B cell (primary cell): ENCODE measurements at regions not wholly inside any gene's neighbourhood (a gene's known extent, or its start where the extent isn't known, plus 50 kb on each side); places are given as distances from the start of the nearest gene placed in this dataset.

ENCODE experiments used
- ATAC-seq: fragments of 200-7000 bp; cut with Tn5 transposase; one replicate; pipeline ENCODE4 v1.10.0; 2021; ENCODE audit warnings: low read depth, mild to moderate bottlenecking, moderate number of reproducible peaks, moderate library complexity
- CTCF ChIA-PET: fragments of 350-600 bp; sonication (Branson Sonifier 250); formaldehyde crosslinking; loops from one replicate; lab custom pipeline; 2021; ENCODE audit warnings: antibody characterized with exemption, inconsistent platforms; lab: Charles Lee
- POLR2A ChIA-PET: fragments of 350-600 bp; sonication (Branson Sonifier 250); formaldehyde crosslinking; loops from one replicate; lab custom pipeline; 2021; ENCODE audit warnings: antibody characterized with exemption; lab: Charles Lee
- DNase-seq: peaks from one replicate; pipeline ENCODE4 v3.0.0; 2013
- H2AFZ ChIP-seq: 2 replicates; pipeline ENCODE4 v1.6.1; 2012; ENCODE audit warnings: mild to moderate bottlenecking, low read depth, low read length; ENCODE audit not compliant: insufficient read depth, poor library complexity, severe bottlenecking
- H3K27ac ChIP-seq, 2 donors: 1 replicate in 1 of 2; 2 replicates in 1 of 2; pipeline ENCODE4 v1.5.1; 2012 to 2013; ENCODE audit warnings: low read length in 2 of 2, mild to moderate bottlenecking in 2 of 2, moderate library complexity in 1 of 2
- H3K27me3 ChIP-seq, 4 experiments: fragments of 200-600 bp in 1 of 4; sonication (generic) in 1 of 4; replicated peaks in 1 of 4; 1 replicate in 2 of 4; 2 replicates in 2 of 4; pipeline versions ENCODE4 v1.6.1 to v1.7.0; 2013 to 2016; ENCODE audit warnings: low read length in 3 of 4, mild to moderate bottlenecking in 2 of 4, mixed read lengths in 1 of 4, moderate library complexity in 1 of 4; ENCODE audit not compliant: insufficient read depth in 4 of 4, control insufficient read depth in 3 of 4; ENCODE audit errors: control extremely low read depth in 1 of 4
- H3K36me3 ChIP-seq, 2 experiments: replicated peaks in 1 of 2; 1 replicate in 1 of 2; 2 replicates in 1 of 2; pipeline versions ENCODE4 v1.6.1 to v1.7.1; 2013; ENCODE audit warnings: low read length in 1 of 2; ENCODE audit not compliant: insufficient read depth in 2 of 2, control insufficient read depth in 1 of 2; ENCODE audit errors: control extremely low read depth in 1 of 2, extremely low read depth in 1 of 2
- H3K4me1 ChIP-seq, 2 donors: fragments of 200-600 bp in 1 of 2; sonication (generic) in 1 of 2; 1 replicate in 1 of 2; 2 replicates in 1 of 2; pipeline versions ENCODE4 v1.5.1 to v1.6.1; 2013 to 2017; ENCODE audit warnings: low read length in 2 of 2; ENCODE audit not compliant: control insufficient read depth in 2 of 2, insufficient read depth in 2 of 2
- H3K4me2 ChIP-seq: replicated peaks from 2 replicates; pipeline ENCODE3; 2012; ENCODE audit warnings: mild to moderate bottlenecking, low read depth, low read length; ENCODE audit not compliant: poor library complexity, severe bottlenecking
- H3K4me3 ChIP-seq, 5 experiments: fragments of 200-600 bp in 1 of 5; sonication (generic) in 1 of 5; 1 replicate in 3 of 5; 2 replicates in 2 of 5; pipeline versions ENCODE4 v1.5.1 to v1.7.0; 2011 to 2016; ENCODE audit warnings: low read length in 4 of 5, mild to moderate bottlenecking in 4 of 5, low read depth in 2 of 5, control low read depth in 1 of 5, moderate library complexity in 1 of 5; ENCODE audit not compliant: insufficient read depth in 1 of 5; ENCODE audit errors: control extremely low read depth in 1 of 5, extremely low read depth in 1 of 5
- H3K79me2 ChIP-seq: fragments of 200-600 bp; sonication (generic); one replicate; pipeline ENCODE4 v1.6.0; 2016; ENCODE audit warnings: low read length; ENCODE audit not compliant: control insufficient read depth, insufficient read depth
- H3K9ac ChIP-seq: fragments of 200-600 bp; sonication (generic); 2 replicates; pipeline ENCODE4 v1.6.1; 2017; ENCODE audit warnings: mild to moderate bottlenecking, low read length, moderate library complexity
- H3K9me3 ChIP-seq, 3 donors: one replicate each; pipeline versions ENCODE4 v1.6.1 to v1.7.1; 2013; ENCODE audit warnings: low read length in 2 of 3; ENCODE audit not compliant: control insufficient read depth in 2 of 3, insufficient read depth in 1 of 3; ENCODE audit errors: control extremely low read depth in 1 of 3
- H4K20me1 ChIP-seq: 2 replicates; pipeline ENCODE4 v1.6.0; 2012; ENCODE audit warnings: mild to moderate bottlenecking, low read length; ENCODE audit not compliant: insufficient read depth, control insufficient read depth, poor library complexity, severe bottlenecking
- H3K27ac Mint-ChIP-seq: one replicate; pipeline ENCODE4 v1.8.0; 2021; ENCODE audit warnings: mixed read lengths
- H3K27me3 Mint-ChIP-seq: one replicate; pipeline ENCODE4 v1.8.0; 2021; ENCODE audit warnings: mixed read lengths
- H3K4me1 Mint-ChIP-seq: one replicate; pipeline ENCODE4 v1.8.0; 2021; ENCODE audit warnings: mixed read lengths
- H3K4me3 Mint-ChIP-seq: one replicate; pipeline ENCODE4 v1.8.0; 2021; ENCODE audit warnings: mixed read lengths
- H3K9me3 Mint-ChIP-seq: one replicate; pipeline ENCODE4 v1.8.0; 2022; ENCODE audit warnings: mixed read lengths; ENCODE audit not compliant: insufficient read depth
- EZH2 ChIP-seq: IDR thresholded peaks from 2 replicates; pipeline ENCODE4 v1.6.1; 2012; ENCODE audit warnings: borderline replicate concordance, low read depth, mild to moderate bottlenecking, moderate library complexity, low read length; ENCODE audit not compliant: insufficient read depth, poor library complexity, severe bottlenecking
- WGBS: methylation state at CpG from one replicate; pipeline ENCODE4 v1.1.5; 2013; ENCODE audit warnings: missing lambda C conversion rate; ENCODE audit not compliant: insufficient coverage; 5-methylcytosine and 5-hydroxymethylcytosine counted together
- intact Hi-C: fragments of 100-400 bp; cut with micrococcal nuclease; formaldehyde crosslinking; loops from one replicate; pipeline ENCODE4 v1.10.0; 2022
- TF ChIP-seq, protein P1 (sequence below): fragments of 200-600 bp; IDR thresholded peaks from one replicate; pipeline ENCODE4 v1.8.0; 2022; ENCODE audit warnings: antibody characterized with exemption, mild to moderate bottlenecking

GRCh38 chr10:8628351-8628750 is 573.9 kb downstream of the GATA3 start:
- no peak overlapping the region for H3K27ac ChIP-seq
- no peaks in the 10 kb centered on the region for H3K79me2 ChIP-seq
- no peaks in the 10 kb centered on the region for H3K27me3 Mint-ChIP-seq
- no peak overlapping the region for H3K4me3 ChIP-seq
- ATAC-seq: no peak
- intact Hi-C loops: no loop called here
- no CpG with 5 or more reads among the region's 5 CpGs for WGBS
- TF ChIP-seq, protein P1, sequence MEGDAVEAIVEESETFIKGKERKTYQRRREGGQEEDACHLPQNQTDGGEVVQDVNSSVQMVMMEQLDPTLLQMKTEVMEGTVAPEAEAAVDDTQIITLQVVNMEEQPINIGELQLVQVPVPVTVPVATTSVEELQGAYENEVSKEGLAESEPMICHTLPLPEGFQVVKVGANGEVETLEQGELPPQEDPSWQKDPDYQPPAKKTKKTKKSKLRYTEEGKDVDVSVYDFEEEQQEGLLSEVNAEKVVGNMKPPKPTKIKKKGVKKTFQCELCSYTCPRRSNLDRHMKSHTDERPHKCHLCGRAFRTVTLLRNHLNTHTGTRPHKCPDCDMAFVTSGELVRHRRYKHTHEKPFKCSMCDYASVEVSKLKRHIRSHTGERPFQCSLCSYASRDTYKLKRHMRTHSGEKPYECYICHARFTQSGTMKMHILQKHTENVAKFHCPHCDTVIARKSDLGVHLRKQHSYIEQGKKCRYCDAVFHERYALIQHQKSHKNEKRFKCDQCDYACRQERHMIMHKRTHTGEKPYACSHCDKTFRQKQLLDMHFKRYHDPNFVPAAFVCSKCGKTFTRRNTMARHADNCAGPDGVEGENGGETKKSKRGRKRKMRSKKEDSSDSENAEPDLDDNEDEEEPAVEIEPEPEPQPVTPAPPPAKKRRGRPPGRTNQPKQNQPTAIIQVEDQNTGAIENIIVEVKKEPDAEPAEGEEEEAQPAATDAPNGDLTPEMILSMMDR: no peak
- no peak for TF ChIP-seq EZH2
- no peak overlapping the region for H3K9ac ChIP-seq
- H3K4me2 ChIP-seq: no peak overlapping the region
- no peak overlapping the region for H3K27ac Mint-ChIP-seq
- H3K27me3 ChIP-seq: no peaks in the 10 kb centered on the region
- ChIA-PET POLR2A (no interaction called here), CTCF (no interaction called here)
- H2AFZ ChIP-seq: no peak overlapping the region
- peaks cover 0 to 3% (median 0%) of the 10 kb centered on the region in 3 donors for H3K9me3 ChIP-seq
- DNase-seq: no peak
- no peaks in the 10 kb centered on the region for H3K4me1 Mint-ChIP-seq
- no peaks in the 10 kb centered on the region for H4K20me1 ChIP-seq
- no peaks in the 10 kb centered on the region for H3K9me3 Mint-ChIP-seq
- no peaks in the 10 kb centered on the region for H3K4me1 ChIP-seq
- no peak overlapping the region for H3K4me3 Mint-ChIP-seq
- no peaks in the 10 kb centered on the region for H3K36me3 ChIP-seq

GRCh38 chr10:8633909-8634308 is 579.4 kb downstream of the GATA3 start:
- DNase-seq (no peak), ATAC-seq (no peak)
- H4K20me1 ChIP-seq: no peaks in the 10 kb centered on the region
- ChIA-PET CTCF (no interaction called here), POLR2A (no interaction called here)
- no peak overlapping the region for H3K27ac ChIP-seq
- H3K9ac ChIP-seq: no peak overlapping the region
- no peaks in the 10 kb centered on the region for H3K4me1 ChIP-seq
- TF ChIP-seq, protein P1: no peak
- TF ChIP-seq EZH2: no peak
- Mint-ChIP-seq H3K4me1 (no peaks in the 10 kb centered on the region), H3K9me3 (no peaks in the 10 kb centered on the region), H3K27me3 (no peaks in the 10 kb centered on the region), H3K27ac (no peak overlapping the region), H3K4me3 (no peak overlapping the region)
- no peak overlapping the region for H3K4me3 ChIP-seq
- WGBS: no CpG with 5 or more reads among the region's 1 CpG
- H3K4me2 ChIP-seq: no peak overlapping the region
- H3K27me3 ChIP-seq: no peaks in the 10 kb centered on the region
- peaks cover 0 to 5% (median 0%) of the 10 kb centered on the region in 3 donors for H3K9me3 ChIP-seq
- no peaks in the 10 kb centered on the region for H3K79me2 ChIP-seq
- no peaks in the 10 kb centered on the region for H3K36me3 ChIP-seq
- intact Hi-C loops: no loop called here
- H2AFZ ChIP-seq: no peak overlapping the region
